ENCODE measurements at regions not wholly inside any gene's neighbourhood (a gene's known extent, or its start where the extent isn't known, plus 50 kb on each side); places are given as distances from the start of the nearest gene placed in this dataset.

DNA sequence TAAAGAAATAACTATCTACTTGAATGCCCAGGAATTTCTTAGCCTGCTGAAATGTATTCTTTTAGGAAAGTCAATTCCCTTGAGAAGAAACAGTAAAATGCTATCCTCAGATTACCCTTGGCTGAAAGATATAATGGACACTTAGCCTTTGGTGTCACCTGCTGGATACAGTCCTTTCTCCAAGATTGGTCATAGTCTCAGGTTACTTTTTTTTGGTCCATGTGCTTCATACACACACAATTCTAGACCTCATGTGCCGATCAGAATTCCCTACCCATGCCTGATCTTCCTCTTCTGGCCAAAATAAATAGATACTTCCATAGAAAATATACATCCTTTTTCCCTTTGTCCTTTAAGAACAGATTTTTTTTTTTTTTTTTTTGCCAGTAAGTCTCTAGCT lies 218.9 kb upstream of the PHYHIPL start:
- TF ChIP-seq, protein P1, sequence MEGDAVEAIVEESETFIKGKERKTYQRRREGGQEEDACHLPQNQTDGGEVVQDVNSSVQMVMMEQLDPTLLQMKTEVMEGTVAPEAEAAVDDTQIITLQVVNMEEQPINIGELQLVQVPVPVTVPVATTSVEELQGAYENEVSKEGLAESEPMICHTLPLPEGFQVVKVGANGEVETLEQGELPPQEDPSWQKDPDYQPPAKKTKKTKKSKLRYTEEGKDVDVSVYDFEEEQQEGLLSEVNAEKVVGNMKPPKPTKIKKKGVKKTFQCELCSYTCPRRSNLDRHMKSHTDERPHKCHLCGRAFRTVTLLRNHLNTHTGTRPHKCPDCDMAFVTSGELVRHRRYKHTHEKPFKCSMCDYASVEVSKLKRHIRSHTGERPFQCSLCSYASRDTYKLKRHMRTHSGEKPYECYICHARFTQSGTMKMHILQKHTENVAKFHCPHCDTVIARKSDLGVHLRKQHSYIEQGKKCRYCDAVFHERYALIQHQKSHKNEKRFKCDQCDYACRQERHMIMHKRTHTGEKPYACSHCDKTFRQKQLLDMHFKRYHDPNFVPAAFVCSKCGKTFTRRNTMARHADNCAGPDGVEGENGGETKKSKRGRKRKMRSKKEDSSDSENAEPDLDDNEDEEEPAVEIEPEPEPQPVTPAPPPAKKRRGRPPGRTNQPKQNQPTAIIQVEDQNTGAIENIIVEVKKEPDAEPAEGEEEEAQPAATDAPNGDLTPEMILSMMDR (IDR thresholded peaks at IDR 0.05), result no peak
- TF ChIP-seq POLR2AphosphoS5 (IDR thresholded peaks at IDR 0.05) (no peak), EP300 (IDR thresholded peaks at IDR 0.05) (no peak)

All from esophagus muscularis mucosa (tissue), 4 donors.